GM08714 (cell line): ENCODE measurements at regions not wholly inside any gene's neighbourhood (a gene's known extent, or its start where the extent isn't known, plus 50 kb on each side); places are given as distances from the start of the nearest gene placed in this dataset.
"Not testable (repeated sequence)": the region's sequence is repeated elsewhere in the genome, so short reads cannot be mapped to it uniquely, and the experiment has no call there.

Experiments used
- H3K4me3 ChIP-seq: fragments of 200-500 bp; sonication (Bioruptor generic); 2 replicates; pipeline ENCODE4 v1.5.1; 2014; ENCODE audit warnings: mild to moderate bottlenecking, low read length, inconsistent platforms
- ZNF274 ChIP-seq: IDR thresholded peaks from 2 replicates; pipeline ENCODE4 v1.6.1; 2012; ENCODE audit warnings: mild to moderate bottlenecking, low read depth, low read length

- no peak overlapping the region for H3K4me3 ChIP-seq
- TF ChIP-seq ZNF274 = no peak
These were observed 233.4 kb downstream of the SQOR start for GRCh38 chr15:45868109-45868691.

DNA sequence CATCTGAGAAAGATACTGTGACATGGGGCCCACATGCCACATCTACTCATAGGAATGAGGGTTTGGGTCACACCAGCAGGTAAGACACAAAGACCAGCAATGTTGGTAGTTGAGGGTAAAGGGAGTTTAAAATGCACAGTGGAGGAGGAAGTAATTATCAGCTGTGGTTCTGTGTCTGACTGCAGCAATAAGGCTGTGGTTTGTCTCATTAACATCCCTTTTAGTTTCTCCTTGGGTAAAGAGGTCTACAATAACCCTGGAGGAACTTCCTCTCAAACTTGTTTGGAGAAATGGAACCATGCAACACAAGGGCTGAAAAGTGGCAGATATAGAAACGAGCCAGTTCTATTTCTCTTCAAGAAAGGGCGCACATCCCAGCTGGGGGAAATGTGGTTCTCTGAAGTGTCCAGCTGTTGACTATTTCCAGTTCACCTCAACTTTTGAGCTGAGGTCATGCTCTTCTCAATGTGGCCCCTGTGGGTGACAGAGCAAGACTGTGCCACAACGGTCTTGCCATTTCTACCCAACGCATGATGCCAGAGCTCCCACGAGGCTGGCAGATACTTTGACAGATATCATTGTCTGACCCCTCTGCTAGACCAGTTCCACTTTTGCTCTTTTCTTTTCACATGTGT is 234.3 kb downstream of the SQOR start:
- H3K4me3 ChIP-seq = no peak overlapping the region
- TF ChIP-seq ZNF274 = no peak

DNA sequence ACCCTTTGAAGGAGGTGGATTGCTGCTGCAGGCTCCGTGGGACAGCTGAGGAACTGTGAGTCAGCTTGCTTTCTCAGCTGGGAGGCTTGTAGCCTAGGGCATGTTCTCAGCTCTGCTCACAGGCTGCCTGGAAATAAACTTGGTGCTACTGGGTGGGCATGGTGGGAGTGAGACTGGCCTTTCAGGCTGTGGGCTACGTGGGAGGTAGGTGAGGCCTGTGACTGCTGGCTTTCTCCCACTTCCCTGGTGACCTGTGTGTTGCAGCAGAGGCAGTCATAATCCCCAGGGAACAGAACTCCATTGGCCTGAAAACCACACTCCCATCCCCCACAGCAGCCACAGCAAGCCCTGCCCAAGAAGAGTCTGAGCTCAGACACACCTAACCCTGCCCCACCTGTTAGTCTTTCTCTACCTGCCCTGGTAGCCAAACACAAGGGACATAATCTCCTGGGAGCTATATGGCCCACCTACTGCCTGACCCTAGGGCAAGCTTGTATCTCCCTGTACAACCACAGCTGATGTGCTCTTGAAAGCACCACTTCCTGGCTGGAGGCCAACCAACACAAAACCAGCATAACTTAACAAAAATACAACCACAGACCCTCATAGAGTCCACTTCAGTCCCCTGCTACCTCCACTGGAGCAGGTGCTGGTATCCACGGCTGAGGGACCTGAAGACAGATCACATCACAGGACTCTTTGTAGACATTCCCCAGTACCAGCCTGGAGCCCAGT is 236.5 kb downstream of the SQOR start:
- no peak for TF ChIP-seq ZNF274
- no peak overlapping the region for H3K4me3 ChIP-seq

DNA sequence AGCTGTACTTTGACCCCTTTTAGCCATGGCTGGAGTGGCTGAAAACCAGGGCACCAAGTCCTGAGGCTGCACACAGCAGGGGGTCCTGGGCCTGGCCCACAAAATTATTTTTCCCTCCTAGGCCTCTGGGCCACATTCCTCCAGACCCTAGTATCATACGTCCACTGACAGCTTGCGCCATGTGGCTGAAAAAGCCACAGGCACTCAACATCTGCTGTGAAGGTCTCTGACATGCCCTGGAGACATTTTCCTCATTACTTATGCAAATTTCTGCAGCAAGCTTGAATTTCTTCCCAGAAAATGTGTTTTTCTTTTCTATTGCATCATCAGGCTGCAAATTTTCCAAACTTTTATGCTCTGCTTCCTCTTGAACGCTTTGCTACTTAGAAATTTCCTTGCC is 239.0 kb downstream of the SQOR start:
- TF ChIP-seq ZNF274 = no peak
- no peak overlapping the region for H3K4me3 ChIP-seq

DNA sequence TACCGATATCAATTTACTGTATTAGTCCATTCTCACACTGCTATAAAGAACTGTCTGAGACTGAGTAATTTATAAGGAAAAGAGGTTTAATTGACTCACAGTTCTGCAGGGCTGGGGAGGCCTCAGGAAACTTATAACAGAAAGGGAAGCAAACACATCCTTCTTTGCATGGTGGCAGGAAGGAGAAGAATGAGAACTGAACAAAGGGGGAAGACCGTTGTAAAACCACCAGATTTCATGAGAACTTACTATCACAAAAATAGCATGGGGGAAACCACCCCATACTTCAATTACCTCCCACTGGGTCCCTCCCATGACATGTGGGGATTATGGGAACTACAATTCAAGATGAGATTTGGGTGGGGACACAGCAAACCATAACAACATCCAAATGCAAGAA is 239.7 kb downstream of the SQOR start:
- H3K4me3 ChIP-seq = not testable (repeated sequence)

GRCh38 chr15:45884289-45884688 is 249.5 kb downstream of the SQOR start:
- no peak overlapping the region for H3K4me3 ChIP-seq
- no peak for TF ChIP-seq ZNF274

DNA sequence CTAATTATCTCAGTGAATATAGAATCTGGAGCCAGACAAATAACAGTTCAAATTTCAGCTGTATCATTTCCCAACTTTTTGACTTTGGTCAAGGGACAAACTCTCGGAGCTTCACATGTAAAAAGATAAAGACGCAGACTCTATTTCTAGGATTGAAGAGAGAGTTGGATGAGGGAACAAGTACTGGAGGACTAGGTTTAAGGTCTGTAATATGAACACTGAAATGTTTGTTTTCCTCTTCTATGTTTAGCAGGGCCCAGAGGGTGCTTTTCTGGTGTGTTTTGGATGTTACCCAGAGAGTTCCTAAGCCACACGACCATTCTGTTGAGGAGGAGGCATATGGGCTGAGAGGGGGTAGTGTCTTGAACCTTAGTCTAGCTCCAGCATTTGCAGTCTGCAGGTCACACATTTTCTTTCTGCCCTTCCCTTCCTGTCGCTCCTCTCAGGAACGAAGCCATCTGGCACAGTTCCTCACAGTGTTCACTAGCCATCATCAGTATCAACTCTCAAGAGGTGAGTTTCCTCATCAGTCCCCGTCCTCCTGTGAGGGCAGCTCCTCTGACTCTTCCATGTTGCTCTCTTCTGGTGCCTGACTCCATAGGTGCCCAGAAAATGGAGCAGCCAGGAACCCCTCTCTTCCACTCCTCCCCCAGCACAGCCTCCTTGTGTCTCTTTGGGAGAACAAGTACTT is 250.1 kb downstream of the SQOR start:
- no peak for TF ChIP-seq ZNF274
- H3K4me3 ChIP-seq = no peak overlapping the region

GRCh38 chr15:45885801-45886200 is 251.0 kb downstream of the SQOR start:
- TF ChIP-seq ZNF274 = no peak
- H3K4me3 ChIP-seq = no peak overlapping the region

DNA sequence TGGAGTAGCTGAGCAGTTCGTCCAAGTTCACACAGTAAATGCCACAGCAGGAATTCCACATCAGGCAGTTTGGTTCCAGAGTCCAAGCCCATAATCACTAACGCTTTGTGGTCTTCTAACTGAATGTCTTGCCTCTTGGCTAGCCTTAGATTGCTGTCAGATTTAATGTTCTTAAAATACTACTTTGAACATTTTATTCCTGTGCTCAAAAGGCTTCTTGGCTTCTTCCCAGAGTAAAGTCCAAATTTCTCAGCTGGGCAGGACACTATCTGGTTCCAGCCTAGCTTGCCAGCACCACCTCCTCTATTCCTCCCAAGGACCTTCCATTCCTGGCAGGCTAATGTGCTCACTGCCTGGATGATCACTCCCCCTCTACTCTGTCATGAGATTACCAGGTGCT is 256.9 kb downstream of the SQOR start:
- no peak for TF ChIP-seq ZNF274
- no peak overlapping the region for H3K4me3 ChIP-seq

DNA sequence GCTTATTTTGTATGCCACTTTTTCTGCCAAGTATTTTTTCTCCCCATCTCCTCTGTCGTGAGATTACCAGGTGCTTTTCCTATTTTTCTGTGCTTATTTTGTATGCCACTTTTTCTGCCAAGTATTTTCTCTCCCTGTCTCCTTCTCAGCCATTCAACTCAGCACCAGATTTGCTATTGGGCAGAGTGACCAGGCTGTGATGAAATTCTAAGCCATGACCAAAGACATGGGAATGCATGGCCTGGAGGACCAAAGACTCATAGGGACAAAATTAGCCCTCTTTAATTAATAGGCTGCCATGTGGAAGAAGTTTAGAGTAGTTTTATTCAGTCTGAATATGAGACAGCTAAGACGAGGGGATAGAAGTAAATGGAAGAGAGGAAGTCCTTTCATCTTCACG is 257.4 kb downstream of the SQOR start:
- no peak for TF ChIP-seq ZNF274
- no peak overlapping the region for H3K4me3 ChIP-seq

GRCh38 chr15:45903283-45903682 is 268.5 kb downstream of the SQOR start:
- no peak for TF ChIP-seq ZNF274
- H3K4me3 ChIP-seq = no peak overlapping the region

GRCh38 chr15:45904019-45904418 is 269.2 kb downstream of the SQOR start:
- H3K4me3 ChIP-seq = no peak overlapping the region
- TF ChIP-seq ZNF274 = no peak

GRCh38 chr15:45906230-45906629 is 271.4 kb downstream of the SQOR start:
- H3K4me3 ChIP-seq = no peak overlapping the region
- TF ChIP-seq ZNF274 = no peak

- no peak overlapping the region for H3K4me3 ChIP-seq
- no peak for TF ChIP-seq ZNF274
These were observed 275.8 kb downstream of the SQOR start for GRCh38 chr15:45910671-45911070.

DNA sequence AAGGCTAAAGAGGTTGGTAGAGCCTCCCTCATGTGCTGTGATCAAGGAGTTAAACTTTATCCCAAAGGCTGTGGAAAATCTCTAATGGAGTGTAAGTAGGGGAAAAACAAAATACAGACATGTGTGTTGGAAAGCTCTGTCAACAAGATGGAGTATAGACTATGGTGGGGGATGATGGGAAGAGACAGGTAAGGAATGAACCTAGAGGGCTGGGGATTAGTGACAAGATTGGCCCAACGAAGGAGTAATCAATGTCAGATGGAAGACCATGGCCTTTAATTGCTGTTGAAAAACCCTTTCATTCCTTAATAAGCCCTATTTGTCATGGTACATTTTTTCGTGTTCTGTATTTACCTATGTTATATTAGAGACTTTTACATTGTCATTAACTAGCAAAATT is 278.6 kb downstream of the SQOR start:
- no peak for TF ChIP-seq ZNF274
- H3K4me3 ChIP-seq = no peak overlapping the region
